ENCODE measurements at regions not wholly inside any gene's neighbourhood (a gene's known extent, or its start where the extent isn't known, plus 50 kb on each side); places are given as distances from the start of the nearest gene placed in this dataset.

DNA sequence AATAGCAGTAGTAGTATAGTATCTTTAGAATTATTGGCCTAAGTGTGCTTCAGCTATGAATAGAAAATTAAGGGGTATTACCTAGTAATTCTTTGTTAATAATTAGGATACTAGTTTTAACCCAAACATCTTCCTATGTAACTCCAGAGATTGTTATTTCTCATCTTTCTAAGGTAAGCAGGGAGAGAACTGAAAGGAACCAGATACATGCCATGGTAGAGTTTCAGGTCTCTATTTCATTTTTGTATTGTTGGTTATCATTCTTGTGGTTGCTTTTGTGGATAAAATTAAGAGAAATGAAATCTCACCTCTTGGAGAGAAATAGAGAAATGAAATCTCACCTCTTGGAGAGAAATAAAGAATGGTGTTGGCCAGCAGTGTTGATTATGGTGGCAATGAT is 597.1 kb upstream of the CT83 start:
- Histone ChIP-seq H3K36me3 (no peaks in the 10 kb centered on the region), H3K27me3 (ENCODE audit: low read depth) (no peaks in the 10 kb centered on the region), H3K27ac (replicated peaks) (no peak overlapping the region), H3K9me3 (replicated peaks) (peaks cover 4% of the 10 kb centered on the region), H3K4me3 (no peak overlapping the region), H3K4me1 (no peaks in the 10 kb centered on the region)
- TF ChIP-seq CTCF (IDR thresholded peaks at IDR 0.05; ENCODE audit: borderline replicate concordance) = no peak
- intact Hi-C loops (cut with micrococcal nuclease) = no loop called here
- DNase-seq = no peak

- intact Hi-C loops (cut with micrococcal nuclease) = no loop called here
- no peak overlapping the region for H3K27ac ChIP-seq (replicated peaks)
- H3K36me3 ChIP-seq = no peaks in the 10 kb centered on the region
Observed at GRCh38 chrX:117053260-117053659, 590.5 kb upstream of the CT83 start.

DNA sequence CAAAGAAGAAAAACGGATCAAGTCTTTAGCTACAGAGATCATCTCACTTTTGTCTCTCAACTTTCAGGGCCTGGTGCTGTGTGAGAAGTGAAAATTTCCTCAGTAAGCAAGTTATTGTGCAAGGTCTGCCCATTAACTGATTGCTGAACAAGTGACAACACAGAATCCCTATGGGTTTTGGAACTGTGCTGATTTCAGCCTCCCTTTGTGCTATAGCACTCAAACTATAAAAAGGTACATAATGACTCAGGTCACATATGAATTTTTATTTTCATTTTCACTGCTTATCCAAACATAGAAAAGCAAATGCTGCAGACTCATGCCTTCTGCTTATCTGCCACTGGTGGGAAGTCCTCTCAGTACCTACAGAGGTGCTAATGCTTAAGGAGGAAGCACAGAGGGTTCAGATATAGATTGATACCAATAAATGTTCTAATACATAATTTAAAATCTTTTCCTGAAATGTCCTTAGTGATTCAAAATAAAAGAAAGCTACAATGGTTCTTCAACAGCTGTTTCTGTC is 576.2 kb upstream of the CT83 start:
- H3K36me3 ChIP-seq = no peaks in the 10 kb centered on the region

More at GRCh38 chrX:117053260-117053659, 590.5 kb upstream of the CT83 start:
- Histone ChIP-seq H3K4me3 (no peak overlapping the region), H3K9me3 (replicated peaks) (peaks cover 11% of the 10 kb centered on the region), H3K27me3 (ENCODE audit: low read depth) (no peaks in the 10 kb centered on the region), H3K4me1 (no peaks in the 10 kb centered on the region)
- no peak for DNase-seq
- TF ChIP-seq CTCF (IDR thresholded peaks at IDR 0.05; ENCODE audit: borderline replicate concordance) = no peak

DNA sequence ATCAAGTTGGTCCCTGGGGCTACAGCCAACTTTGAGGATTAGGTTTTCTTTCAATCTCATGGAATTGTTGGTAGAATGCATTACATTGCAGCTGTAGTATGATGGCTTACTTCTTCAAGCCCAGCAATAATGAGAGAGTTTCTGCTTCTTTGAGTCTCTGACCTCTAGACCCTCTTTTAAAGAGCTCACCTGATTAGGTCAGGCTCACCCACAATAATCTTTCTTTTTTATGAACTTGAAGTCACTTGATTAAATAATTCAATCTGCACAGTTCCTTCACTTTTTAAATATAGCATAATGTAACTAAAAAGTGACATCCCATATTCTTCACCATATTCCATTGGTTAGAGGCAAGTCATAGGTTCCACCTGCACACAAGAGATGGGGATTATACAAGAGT is 547.5 kb upstream of the CT83 start:
- intact Hi-C loops (cut with micrococcal nuclease) = no loop called here
- H3K4me3 ChIP-seq = no peak overlapping the region
- no peak for DNase-seq
- TF ChIP-seq CTCF (IDR thresholded peaks at IDR 0.05; ENCODE audit: borderline replicate concordance) = no peak
- no peaks in the 10 kb centered on the region for H3K4me1 ChIP-seq
- H3K9me3 ChIP-seq (replicated peaks) = peaks cover 4% of the 10 kb centered on the region
- no peaks in the 10 kb centered on the region for H3K27me3 ChIP-seq (ENCODE audit: low read depth)
- no peak overlapping the region for H3K27ac ChIP-seq (replicated peaks)
- H3K36me3 ChIP-seq = no peaks in the 10 kb centered on the region

More for the DNA sequence above, 576.2 kb upstream of the CT83 start:
- TF ChIP-seq CTCF (IDR thresholded peaks at IDR 0.05; ENCODE audit: borderline replicate concordance) = no peak
- Histone ChIP-seq H3K4me1 (no peaks in the 10 kb centered on the region), H3K27ac (replicated peaks) (no peak overlapping the region), H3K4me3 (no peak overlapping the region), H3K9me3 (replicated peaks) (peaks cover 5% of the 10 kb centered on the region), H3K27me3 (ENCODE audit: low read depth) (no peaks in the 10 kb centered on the region)
- DNase-seq = no peak
- intact Hi-C loops (cut with micrococcal nuclease) = no loop called here

DNA sequence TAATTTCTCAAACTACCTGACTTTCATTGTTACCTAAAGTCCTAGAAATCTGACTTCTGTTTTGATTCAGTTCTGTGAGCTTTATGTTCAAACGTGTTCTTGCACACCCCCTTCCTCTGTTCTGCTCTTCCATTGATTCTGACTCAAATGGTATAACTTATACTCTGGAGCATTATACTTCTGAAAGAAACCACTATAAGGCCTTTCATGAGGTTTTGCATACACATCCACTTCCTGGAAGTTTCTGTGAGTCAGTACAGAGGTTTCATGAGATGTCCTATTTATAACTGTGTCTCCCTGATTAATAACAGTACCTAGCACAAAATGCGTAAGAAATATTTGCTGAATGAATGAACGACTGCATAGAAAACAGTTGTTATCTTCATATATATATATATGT is 540.2 kb upstream of the CT83 start:
- Histone ChIP-seq H3K4me1 (no peaks in the 10 kb centered on the region), H3K9me3 (replicated peaks) (no peaks in the 10 kb centered on the region), H3K27me3 (ENCODE audit: low read depth) (no peaks in the 10 kb centered on the region), H3K27ac (replicated peaks) (no peak overlapping the region), H3K4me3 (no peak overlapping the region), H3K36me3 (no peaks in the 10 kb centered on the region)
- intact Hi-C loops (cut with micrococcal nuclease) = no loop called here
- DNase-seq = no peak
- TF ChIP-seq CTCF (IDR thresholded peaks at IDR 0.05; ENCODE audit: borderline replicate concordance) = no peak

Measured in left ventricle myocardium inferior (tissue), 1 donor.